ENCODE measurements at regions not wholly inside any gene's neighbourhood (a gene's known extent, or its start where the extent isn't known, plus 50 kb on each side); places are given as distances from the start of the nearest gene placed in this dataset.

DNA sequence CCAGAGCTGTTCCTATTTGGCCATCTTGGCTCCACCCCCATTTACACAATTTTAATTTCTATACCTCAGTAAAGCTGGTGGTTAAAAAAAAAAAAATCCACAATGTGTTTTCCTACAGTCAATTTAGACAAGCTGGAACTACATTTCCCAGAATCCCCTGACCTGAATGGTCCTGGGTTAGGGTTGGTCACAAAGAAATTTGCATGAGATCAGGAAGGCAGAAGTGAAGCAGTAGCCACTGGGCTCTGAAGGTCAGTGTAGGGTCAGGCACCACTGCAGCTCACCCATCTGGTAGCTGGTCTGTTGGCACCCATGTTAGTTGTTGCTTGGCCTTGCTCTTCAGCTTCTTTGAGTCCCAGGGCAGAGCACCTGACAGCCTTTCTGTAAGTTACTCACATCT is 210.7 kb upstream of the API5 start:
- TF ChIP-seq, protein P1, sequence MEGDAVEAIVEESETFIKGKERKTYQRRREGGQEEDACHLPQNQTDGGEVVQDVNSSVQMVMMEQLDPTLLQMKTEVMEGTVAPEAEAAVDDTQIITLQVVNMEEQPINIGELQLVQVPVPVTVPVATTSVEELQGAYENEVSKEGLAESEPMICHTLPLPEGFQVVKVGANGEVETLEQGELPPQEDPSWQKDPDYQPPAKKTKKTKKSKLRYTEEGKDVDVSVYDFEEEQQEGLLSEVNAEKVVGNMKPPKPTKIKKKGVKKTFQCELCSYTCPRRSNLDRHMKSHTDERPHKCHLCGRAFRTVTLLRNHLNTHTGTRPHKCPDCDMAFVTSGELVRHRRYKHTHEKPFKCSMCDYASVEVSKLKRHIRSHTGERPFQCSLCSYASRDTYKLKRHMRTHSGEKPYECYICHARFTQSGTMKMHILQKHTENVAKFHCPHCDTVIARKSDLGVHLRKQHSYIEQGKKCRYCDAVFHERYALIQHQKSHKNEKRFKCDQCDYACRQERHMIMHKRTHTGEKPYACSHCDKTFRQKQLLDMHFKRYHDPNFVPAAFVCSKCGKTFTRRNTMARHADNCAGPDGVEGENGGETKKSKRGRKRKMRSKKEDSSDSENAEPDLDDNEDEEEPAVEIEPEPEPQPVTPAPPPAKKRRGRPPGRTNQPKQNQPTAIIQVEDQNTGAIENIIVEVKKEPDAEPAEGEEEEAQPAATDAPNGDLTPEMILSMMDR (conservative IDR thresholded peaks at IDR 0.05 in 1 of 2, IDR thresholded peaks at IDR 0.05 in 1 of 2; ENCODE audit: low read depth in 1 of 2, low read length in 2 of 2): no peak
- TF ChIP-seq EZH2 (IDR thresholded peaks at IDR 0.05; ENCODE audit: low read length, missing control alignments): no peak
